NCI-H510A (cell line): ENCODE measurements at regions not wholly inside any gene's neighbourhood (a gene's known extent, or its start where the extent isn't known, plus 50 kb on each side); places are given as distances from the start of the nearest gene placed in this dataset.
"Not testable (repeated sequence)": the region's sequence is repeated elsewhere in the genome, so short reads cannot be mapped to it uniquely, and the experiment has no call there.

ENCODE experiments used
- DNase-seq: peaks from one replicate; lab custom pipeline; 2025; lab: John Stamatoyannopoulos, UW

DNA sequence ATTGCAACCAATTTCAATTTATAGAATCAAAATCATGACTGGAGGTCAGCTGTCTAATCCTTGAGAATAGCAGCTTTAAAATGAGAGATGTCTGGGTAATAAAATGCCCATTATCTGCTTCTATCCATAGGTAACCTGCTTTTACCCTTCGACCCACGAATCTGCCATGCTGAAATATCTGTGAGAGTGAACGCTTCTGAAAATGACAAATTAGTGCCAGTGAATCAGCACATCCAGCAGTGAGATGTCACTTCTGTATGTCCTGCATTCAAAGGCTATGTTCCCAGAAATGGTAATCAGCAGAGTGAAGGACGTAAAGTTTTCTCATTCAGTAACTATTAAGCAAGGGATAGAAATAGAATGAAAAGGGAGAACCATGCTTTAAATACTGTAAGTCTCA, 532.4 kb upstream of the ITGA1 start:
- no peak for DNase-seq

DNA sequence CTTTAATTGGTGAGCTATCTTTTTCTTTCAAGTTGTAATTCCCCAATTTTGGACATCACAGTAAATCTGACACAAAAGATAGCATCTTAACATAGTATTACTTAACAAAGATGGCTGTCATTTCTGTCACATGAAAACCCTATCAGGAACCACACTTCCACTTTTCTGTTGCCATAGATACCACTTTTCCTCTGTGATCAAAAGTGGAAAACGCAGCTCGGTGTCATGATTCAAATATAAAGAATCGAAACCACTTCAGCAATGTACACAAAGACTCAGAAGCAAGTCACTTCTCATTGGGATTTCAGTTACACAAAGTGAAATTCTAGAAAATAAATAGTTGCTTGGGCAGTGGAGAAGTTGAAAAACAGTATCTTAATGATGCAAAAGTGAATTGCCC, 524.9 kb upstream of the ITGA1 start:
- no peak for DNase-seq

DNA sequence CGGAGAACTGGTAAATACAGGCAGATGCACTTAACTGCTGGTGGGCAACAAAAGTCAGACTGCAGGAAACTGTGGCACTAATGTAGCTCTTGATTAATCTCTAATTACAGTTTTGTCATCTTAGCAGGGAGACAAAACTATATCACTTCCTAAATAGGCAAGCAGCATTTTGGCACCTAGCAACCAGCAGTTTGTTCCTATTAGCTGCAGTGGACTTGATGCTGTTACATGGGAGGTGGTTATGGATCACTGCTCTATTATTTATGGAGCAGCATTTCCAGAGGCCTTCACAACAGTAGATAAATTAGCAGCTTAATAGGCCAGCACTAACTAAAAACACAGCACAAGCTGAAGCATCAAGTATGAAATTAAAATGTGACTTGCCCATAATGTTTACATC, 518.3 kb upstream of the ITGA1 start:
- no peak for DNase-seq

- no peak for DNase-seq
Measured at GRCh38 chr5:52269859-52270258, 517.9 kb upstream of the ITGA1 start.

DNA sequence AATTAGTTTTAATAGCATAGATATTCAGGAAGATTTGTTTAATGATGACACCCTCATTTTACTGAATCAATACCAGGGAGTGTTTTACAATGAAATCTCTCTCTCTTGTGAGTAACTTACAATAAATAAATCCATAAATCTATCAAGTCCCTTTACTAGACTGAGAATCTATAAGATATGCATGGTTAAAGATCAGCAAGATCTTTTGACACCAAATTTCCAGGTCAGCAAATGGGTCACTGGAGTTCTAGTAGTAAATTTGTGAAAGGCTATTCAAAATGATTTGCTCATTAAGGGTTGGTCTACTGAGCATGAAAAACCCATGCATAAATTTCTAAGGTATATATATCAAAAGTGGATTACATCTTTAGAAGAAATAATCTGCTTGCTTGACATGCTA, 512.1 kb upstream of the ITGA1 start:
- DNase-seq, result no peak

GRCh38 chr5:52277101-52277500, 510.6 kb upstream of the ITGA1 start:
- DNase-seq, result no peak

DNA sequence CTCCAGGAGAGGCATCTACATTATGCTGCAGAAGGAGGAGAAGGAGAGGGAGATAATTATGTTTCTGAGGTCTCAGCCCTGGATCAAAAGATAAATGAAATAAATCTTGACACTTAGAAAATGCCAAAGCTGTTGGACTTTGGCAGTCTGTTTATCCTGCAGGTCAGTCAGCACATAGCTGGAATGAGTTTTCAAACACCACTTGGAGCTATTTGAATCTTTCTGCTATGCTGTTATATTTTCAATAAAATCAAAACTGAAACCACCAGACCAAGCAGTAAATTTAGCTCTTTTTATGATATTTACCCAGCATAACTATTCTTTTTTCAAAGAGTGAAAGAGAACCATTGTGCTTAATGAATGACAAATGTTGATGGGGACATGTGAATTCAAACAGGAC, 505.1 kb upstream of the ITGA1 start:
- DNase-seq, result no peak

- no peak for DNase-seq
Measured at GRCh38 chr5:52283221-52283620, 504.5 kb upstream of the ITGA1 start.

DNA sequence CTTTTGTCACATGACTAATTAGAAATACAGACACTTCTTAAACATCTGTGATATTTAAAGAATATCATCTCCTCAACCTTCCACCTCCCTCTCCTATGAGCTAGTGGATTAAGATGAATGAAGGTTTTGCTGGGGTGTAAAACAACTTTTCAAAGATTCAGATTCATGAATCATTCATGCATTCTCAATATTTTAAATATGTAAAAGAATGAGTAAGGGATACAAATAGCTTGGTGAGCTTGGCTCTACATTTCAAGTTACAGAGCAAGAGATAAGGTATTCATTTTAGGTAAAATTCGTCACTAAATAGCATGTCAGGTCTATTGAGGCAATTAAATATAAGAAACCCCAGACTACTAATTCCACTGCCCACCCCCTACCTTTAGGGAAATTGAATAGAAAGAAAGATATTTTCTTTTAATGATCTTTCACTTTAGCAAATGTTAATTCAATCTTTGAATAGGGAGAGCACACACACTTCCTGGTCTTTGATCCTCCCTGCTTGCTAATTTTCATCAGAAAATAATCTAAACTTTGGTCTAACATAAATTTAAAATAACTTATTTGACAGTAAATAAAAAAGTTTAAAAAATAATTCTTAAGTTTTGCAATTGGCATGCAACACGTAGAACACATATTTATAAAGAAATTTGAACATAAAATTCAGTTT, 486.9 kb upstream of the ITGA1 start:
- DNase-seq, result no peak

- DNase-seq, result not testable (repeated sequence)
Measured at GRCh38 chr5:52304816-52305215, 482.9 kb upstream of the ITGA1 start.

DNA sequence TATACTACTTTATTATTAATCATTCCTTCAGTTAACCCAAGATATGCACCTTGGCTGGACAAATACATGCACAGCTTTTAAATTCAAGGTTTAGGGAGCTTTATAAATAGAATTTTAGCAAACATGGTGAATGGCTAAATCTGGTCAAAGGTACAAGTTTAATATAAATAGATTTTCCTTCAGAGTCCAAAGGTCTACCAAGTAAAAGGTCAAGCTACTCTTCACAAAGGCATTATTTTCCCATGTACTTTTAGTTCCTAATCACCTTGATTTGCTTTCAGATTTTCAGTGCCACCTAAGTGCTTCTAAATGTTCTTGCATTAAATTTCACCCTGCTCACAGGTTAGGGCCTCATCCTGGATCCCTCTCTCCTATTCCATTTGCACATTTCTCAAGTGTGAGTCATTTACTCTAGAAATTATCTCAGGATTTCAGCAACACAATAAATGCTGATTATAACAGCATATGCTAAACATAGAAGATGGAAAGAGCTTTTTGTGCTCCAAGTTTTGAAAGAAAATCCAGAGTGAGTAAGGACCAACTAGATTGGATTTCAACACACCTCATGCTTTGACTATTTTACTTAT, 459.4 kb upstream of the ITGA1 start:
- no peak for DNase-seq

- DNase-seq, result no peak
Measured at GRCh38 chr5:52331725-52332124, 456.0 kb upstream of the ITGA1 start.

DNA sequence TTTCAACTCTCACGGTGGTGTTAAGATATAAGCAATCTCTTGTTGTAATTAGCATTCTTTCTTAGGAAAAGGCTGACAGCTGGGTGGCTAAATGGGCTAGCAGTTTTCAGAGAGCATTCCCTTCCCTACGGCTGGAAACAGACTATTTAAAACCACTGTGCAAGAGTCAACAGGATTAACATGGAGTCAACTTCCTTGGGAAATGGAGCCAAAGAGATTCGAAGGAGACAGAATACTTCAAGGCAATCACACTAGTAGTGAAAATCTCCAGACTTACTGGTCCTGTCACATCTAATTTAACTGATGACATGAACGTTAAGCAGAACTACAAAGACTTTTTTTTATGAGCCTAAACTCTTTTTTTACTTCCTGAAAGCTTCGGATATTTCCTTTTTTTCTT, 453.3 kb upstream of the ITGA1 start:
- no peak for DNase-seq

- no peak for DNase-seq
Measured at GRCh38 chr5:52339285-52339684, 448.4 kb upstream of the ITGA1 start.

DNA sequence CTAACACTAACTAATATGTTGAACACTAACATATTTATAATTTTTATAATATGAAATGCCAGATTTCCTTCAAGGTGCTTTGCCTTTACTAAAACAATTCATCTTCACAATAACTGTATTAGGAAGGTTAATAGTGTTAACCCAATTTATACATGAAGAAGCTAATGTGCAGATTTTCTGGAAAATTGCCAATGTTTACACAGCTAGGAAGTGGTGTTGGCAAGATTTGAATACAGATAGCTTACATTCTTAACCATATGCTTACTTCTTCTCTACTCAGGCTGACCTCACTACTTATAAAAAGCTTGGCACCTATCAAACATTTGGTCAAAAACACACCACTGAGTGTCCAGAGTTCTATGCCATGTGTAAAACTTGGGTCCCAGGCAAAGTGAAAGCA, 445.4 kb upstream of the ITGA1 start:
- DNase-seq, result no peak

DNA sequence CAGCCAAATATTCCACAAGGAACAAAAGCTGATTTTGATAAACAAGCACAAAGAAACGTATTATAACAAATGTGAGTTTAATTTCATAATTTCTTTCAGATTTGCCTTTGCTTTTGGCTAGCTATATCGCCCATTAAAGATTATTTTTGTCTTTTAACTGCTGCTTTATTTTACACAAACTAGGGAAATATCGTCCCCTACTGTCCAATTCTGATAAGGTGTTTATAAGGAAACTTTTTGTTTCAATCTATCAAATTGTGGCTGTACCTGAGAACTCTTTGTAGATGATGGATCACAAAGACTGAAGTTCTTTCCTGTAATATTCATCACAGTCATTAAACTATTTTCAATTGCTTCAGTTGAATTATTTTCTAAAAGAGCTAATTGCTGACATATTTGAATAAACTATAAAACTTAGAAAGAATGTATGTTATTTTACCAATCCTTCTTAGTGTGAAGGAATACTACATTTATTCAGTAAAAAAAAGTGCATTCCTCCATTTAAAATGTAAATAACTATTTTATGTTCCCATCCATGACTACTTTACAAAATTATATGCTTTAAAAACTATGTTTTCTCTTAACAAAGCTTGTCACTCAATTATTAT, 431.3 kb upstream of the ITGA1 start:
- no peak for DNase-seq

- DNase-seq, result no peak
Measured at GRCh38 chr5:52359261-52359660, 428.5 kb upstream of the ITGA1 start.

- DNase-seq, result no peak
Measured at GRCh38 chr5:52360985-52361384, 426.7 kb upstream of the ITGA1 start.

GRCh38 chr5:52374286-52374685, 413.4 kb upstream of the ITGA1 start:
- DNase-seq, result no peak

DNA sequence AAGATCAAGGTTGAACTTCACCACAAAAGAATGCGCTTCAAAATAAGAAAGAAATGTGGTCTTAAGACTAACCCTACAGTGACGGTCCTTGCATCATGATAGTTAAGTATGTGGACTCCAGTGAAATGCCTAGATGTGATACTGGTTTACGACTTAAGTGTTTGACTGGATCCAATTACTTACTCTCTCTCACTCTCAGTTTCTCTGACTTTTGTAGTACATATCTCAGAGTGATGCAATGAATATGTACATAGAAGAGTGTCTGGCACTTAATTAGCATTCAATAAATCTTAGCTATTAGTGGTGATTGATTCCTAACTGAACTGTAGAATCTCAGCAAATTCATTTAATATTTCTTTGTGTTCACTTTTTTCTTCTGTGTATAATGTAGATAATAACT, 411.7 kb upstream of the ITGA1 start:
- DNase-seq, result no peak

- DNase-seq, result no peak
Measured at GRCh38 chr5:52376592-52376991, 411.1 kb upstream of the ITGA1 start.

DNA sequence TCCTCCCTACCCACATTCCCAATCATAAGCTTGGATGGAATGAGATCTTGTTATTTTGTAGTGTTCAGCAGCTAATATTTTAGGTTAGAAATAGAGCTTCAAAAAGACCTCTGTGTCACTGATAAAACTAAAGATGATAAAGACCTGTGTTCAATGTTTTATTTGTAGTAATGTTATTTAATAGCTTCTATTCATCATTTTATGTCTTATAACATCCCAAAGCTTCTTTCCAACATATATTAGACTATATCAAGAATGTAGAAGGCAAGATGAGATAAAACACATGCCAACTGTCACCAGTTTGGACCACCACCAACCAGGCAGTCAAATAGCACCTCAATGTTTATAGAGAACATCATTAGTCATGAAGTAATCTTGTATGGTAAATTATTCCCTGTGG, 409.5 kb upstream of the ITGA1 start:
- no peak for DNase-seq

- no peak for DNase-seq
Measured at GRCh38 chr5:52388349-52388748, 399.4 kb upstream of the ITGA1 start.

DNA sequence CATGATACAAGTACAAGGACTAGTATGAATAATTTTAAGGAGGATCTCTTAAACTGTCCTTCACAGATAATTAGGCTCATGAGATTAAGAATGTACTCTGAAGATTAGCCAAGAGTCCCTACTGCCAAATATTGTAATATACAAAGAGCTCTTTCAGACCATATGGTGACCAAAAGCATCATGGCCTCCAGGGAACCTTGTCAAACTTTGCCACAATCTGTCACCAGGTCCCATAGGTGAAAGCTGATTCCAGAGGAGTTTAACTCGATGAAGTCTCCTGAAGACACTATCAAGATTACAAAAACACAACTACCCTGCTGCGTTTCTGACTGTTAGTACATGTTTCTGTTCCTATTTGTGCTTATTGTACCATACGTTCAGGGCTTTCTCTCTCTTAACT, 395.4 kb upstream of the ITGA1 start:
- DNase-seq, result no peak
